ENCODE measurements at regions not wholly inside any gene's neighbourhood (a gene's known extent, or its start where the extent isn't known, plus 50 kb on each side); places are given as distances from the start of the nearest gene placed in this dataset.

DNA sequence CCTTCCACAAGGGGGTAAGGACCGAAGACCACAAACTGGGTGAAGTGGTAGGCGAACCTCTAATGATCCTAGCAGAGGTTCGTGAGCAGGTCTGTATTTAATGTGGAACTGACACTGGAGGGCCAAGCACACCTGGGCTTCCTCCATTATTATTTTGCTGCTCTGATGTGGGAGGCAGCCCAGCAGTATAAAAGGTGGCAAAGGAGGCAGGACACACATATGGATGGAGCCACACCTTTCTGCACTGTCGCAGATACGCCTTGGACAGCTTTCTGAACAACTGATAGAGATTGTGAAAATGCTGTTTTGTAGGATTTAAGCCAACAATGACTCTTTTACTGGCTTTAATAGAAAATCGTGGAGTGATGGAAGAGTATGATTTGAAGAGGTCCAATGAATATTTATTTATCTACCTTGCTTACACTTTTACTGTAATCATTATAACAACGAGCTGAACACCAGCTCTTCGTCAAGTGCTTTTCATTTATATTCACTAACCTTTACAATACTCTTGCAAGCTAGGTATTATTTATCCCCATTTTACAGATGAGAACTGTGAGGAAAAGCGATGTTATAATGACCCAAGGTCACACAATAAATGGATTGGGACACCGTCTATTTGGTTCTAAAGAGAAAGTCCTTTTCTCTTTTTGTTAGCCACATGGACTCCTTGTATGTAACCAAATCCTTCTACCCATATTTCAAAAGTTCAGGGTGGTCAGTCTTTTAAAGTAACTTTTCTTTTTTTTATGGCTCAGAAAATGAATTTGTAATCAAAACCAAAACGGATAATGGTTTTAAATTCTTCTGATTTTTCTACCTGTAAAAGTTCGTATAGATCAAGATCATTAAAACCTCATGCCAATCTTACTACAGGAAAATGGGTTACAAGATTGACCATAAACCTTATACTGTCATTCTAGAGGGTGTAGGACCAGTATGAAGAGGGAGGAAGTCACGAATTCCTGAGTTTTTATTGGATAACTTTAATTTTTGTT lies 116.9 kb downstream of the UTRN start:
- TF ChIP-seq EZH2 (optimal IDR thresholded peaks at IDR 0.05; ENCODE audit: low read depth, low read length) = no peak
- TF ChIP-seq, protein P1, sequence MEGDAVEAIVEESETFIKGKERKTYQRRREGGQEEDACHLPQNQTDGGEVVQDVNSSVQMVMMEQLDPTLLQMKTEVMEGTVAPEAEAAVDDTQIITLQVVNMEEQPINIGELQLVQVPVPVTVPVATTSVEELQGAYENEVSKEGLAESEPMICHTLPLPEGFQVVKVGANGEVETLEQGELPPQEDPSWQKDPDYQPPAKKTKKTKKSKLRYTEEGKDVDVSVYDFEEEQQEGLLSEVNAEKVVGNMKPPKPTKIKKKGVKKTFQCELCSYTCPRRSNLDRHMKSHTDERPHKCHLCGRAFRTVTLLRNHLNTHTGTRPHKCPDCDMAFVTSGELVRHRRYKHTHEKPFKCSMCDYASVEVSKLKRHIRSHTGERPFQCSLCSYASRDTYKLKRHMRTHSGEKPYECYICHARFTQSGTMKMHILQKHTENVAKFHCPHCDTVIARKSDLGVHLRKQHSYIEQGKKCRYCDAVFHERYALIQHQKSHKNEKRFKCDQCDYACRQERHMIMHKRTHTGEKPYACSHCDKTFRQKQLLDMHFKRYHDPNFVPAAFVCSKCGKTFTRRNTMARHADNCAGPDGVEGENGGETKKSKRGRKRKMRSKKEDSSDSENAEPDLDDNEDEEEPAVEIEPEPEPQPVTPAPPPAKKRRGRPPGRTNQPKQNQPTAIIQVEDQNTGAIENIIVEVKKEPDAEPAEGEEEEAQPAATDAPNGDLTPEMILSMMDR (IDR thresholded peaks at IDR 0.05; ENCODE audit: low read length) = no peak
- no peak for TF ChIP-seq EZH2phosphoT487 (IDR thresholded peaks at IDR 0.05; ENCODE audit: low read length)
